ENCODE measurements at regions not wholly inside any gene's neighbourhood (a gene's known extent, or its start where the extent isn't known, plus 50 kb on each side); places are given as distances from the start of the nearest gene placed in this dataset.

- no peak for DNase-seq
- intact Hi-C loops (cut with DNase I; ENCODE audit: low total_unique reads), result no loop called here
- Histone ChIP-seq H3K4me1 (no peaks in the 10 kb centered on the region), H3K9me3 (peaks cover 0 to 9% (median 2%) of the 10 kb centered on the region in 8 donors), H3K4me3 (no peak overlapping the region), H3K27ac (no peak overlapping the region), H3K27me3 (replicated peaks in 1 of 7) (peaks cover 0 to 14% (median 0%) of the 10 kb centered on the region in 7 donors), H3K36me3 (no peaks in the 10 kb centered on the region)
- no peak for TF ChIP-seq POLR2AphosphoS5 (IDR thresholded peaks at IDR 0.05)
- no peak for TF ChIP-seq CTCF (IDR thresholded peaks at IDR 0.05 in 8 of 11, conservative IDR thresholded peaks at IDR 0.05 in 3 of 11)
- no peak for TF ChIP-seq POLR2A (IDR thresholded peaks at IDR 0.05)
- 58 to 75% (median 64%) methylated on average over 4 of the region's 4 CpGs for whole genome bisulfite sequencing, 5 donors
Observed at GRCh38 chr4:24677909-24678308, 93.6 kb upstream of the DHX15 start.

- Histone ChIP-seq H3K4me1 (no peaks in the 10 kb centered on the region), H3K27ac (no peak overlapping the region), H3K4me3 (no peak overlapping the region), H3K36me3 (no peaks in the 10 kb centered on the region), H3K9me3 (peaks cover 0 to 6% (median 0%) of the 10 kb centered on the region in 8 donors), H3K27me3 (replicated peaks in 1 of 7) (peaks cover 0 to 14% (median 0%) of the 10 kb centered on the region in 7 donors)
- DNase-seq, result no peak
- intact Hi-C loops (cut with DNase I; ENCODE audit: low total_unique reads), result no loop called here
- TF ChIP-seq POLR2A (IDR thresholded peaks at IDR 0.05), result no peak
- TF ChIP-seq POLR2AphosphoS5 (IDR thresholded peaks at IDR 0.05), result no peak
- no peak for TF ChIP-seq CTCF (IDR thresholded peaks at IDR 0.05 in 8 of 11, conservative IDR thresholded peaks at IDR 0.05 in 3 of 11)
- 51 to 61% (median 58%) methylated on average over 9 of the region's 9 CpGs for WGBS, 5 donors
Observed at GRCh38 chr4:24680746-24681448, 96.5 kb upstream of the DHX15 start.

- TF ChIP-seq POLR2AphosphoS5 (IDR thresholded peaks at IDR 0.05) (no peak), POLR2A (IDR thresholded peaks at IDR 0.05) (no peak)
- Histone ChIP-seq H3K9me3 (no peaks in the 10 kb centered on the region), H3K27me3 (replicated peaks in 1 of 7) (peaks cover 0 to 14% (median 0%) of the 10 kb centered on the region in 7 donors), H3K4me1 (no peaks in the 10 kb centered on the region), H3K27ac (no peak overlapping the region), H3K36me3 (no peaks in the 10 kb centered on the region), H3K4me3 (no peak overlapping the region)
- intact Hi-C loops (cut with DNase I; ENCODE audit: low total_unique reads), result no loop called here
- no peak for DNase-seq
- 27 to 47% (median 41%) methylated on average over 7 of the region's 7 CpGs for WGBS, 5 donors
Observed at GRCh38 chr4:24683116-24683515, 98.8 kb upstream of the DHX15 start.

- Histone ChIP-seq H3K36me3 (no peaks in the 10 kb centered on the region), H3K27me3 (replicated peaks in 1 of 7) (peaks cover 0 to 12% (median 0%) of the 10 kb centered on the region in 7 donors), H3K9me3 (no peaks in the 10 kb centered on the region), H3K27ac (no peak overlapping the region), H3K4me1 (no peaks in the 10 kb centered on the region), H3K4me3 (no peak overlapping the region)
- intact Hi-C loops (cut with DNase I; ENCODE audit: low total_unique reads), result no loop called here
- no peak for DNase-seq
- no peak for TF ChIP-seq POLR2A (IDR thresholded peaks at IDR 0.05)
- peak in 7 of 11 experiments; percentile 8 to 59 (median 26) for TF ChIP-seq CTCF (IDR thresholded peaks at IDR 0.05 in 8 of 11, conservative IDR thresholded peaks at IDR 0.05 in 3 of 11)
- 44 to 58% (median 52%) methylated on average over 13 of the region's 13 CpGs for WGBS, 5 donors
Observed at GRCh38 chr4:24686866-24687692, 102.7 kb upstream of the DHX15 start.
